HEK293T (cell line): ENCODE measurements at regions not wholly inside any gene's neighbourhood (a gene's known extent, or its start where the extent isn't known, plus 50 kb on each side); places are given as distances from the start of the nearest gene placed in this dataset.

Experiments
- CTCF ChIA-PET: fragments of 350-600 bp; formaldehyde crosslinking; extraction: SDS; loops from one replicate; lab custom pipeline; 2021; ENCODE audit warnings: antibody characterized with exemption, inconsistent platforms; lab: Yijun Ruan, JAX
- POLR2A ChIA-PET: fragments of 350-600 bp; formaldehyde crosslinking; extraction: SDS; loops from one replicate; lab custom pipeline; 2020; ENCODE audit warnings: antibody characterized with exemption, inconsistent platforms; lab: Yijun Ruan, JAX
- DNase-seq: peaks from one replicate; pipeline ENCODE4 v3.0.0; 2012; ENCODE audit warnings: mixed read lengths; ENCODE audit errors: extremely low spot score
- ARNT ChIP-seq: fragments of 450-650 bp; IDR thresholded peaks from 2 replicates; pipeline ENCODE4 v1.6.1; 2017; ENCODE audit warnings: mild to moderate bottlenecking
- BHLHE40 ChIP-seq: fragments of 450-650 bp; IDR thresholded peaks from 2 replicates; pipeline ENCODE4 v1.6.1; 2016; ENCODE audit warnings: mild to moderate bottlenecking, moderate library complexity, borderline replicate concordance
- CTBP1 ChIP-seq: fragments of 450-650 bp; IDR thresholded peaks from 2 replicates; pipeline ENCODE4 v1.6.1; 2016; ENCODE audit warnings: borderline replicate concordance
- ELF4 ChIP-seq: fragments of 450-650 bp; IDR thresholded peaks from 2 replicates; pipeline ENCODE4 v1.6.1; 2017; ENCODE audit warnings: antibody characterized with exemption
- FOXA1 ChIP-seq: fragments of 450-650 bp; IDR thresholded peaks from 2 replicates; pipeline ENCODE4 v1.6.1; 2016; ENCODE audit warnings: mild to moderate bottlenecking
- FOXK2 ChIP-seq: fragments of 450-650 bp; IDR thresholded peaks from 2 replicates; pipeline ENCODE4 v1.6.1; 2016; ENCODE audit warnings: mild to moderate bottlenecking
- FOXM1 ChIP-seq: fragments of 450-650 bp; IDR thresholded peaks from 2 replicates; pipeline ENCODE4 v1.6.1; 2017; ENCODE audit warnings: mild to moderate bottlenecking, borderline replicate concordance
- HDGF ChIP-seq: fragments of 450-650 bp; IDR thresholded peaks from 2 replicates; pipeline ENCODE4 v1.6.1; 2017; ENCODE audit warnings: antibody characterized with exemption, borderline replicate concordance
- L3MBTL2 ChIP-seq: fragments of 450-650 bp; conservative IDR thresholded peaks from 2 replicates; pipeline ENCODE4 v1.6.1; 2016; ENCODE audit warnings: mild to moderate bottlenecking
- LEF1 ChIP-seq: fragments of 450-650 bp; IDR thresholded peaks from 2 replicates; pipeline ENCODE4 v1.6.1; 2017; ENCODE audit warnings: mild to moderate bottlenecking, borderline replicate concordance
- NFRKB ChIP-seq: fragments of 450-650 bp; IDR thresholded peaks from 2 replicates; pipeline ENCODE4 v1.6.1; 2016; ENCODE audit warnings: mild to moderate bottlenecking, moderate library complexity
- SP1 ChIP-seq: fragments of 450-650 bp; IDR thresholded peaks from 2 replicates; pipeline ENCODE4 v1.6.1; 2017
- SUZ12 ChIP-seq: fragments of 450-650 bp; IDR thresholded peaks from 2 replicates; pipeline ENCODE4 v1.6.1; 2016; ENCODE audit warnings: mild to moderate bottlenecking
- TARDBP ChIP-seq: fragments of 450-650 bp; IDR thresholded peaks from 2 replicates; pipeline ENCODE4 v1.6.1; 2016
- ZNF384 ChIP-seq: fragments of 450-650 bp; IDR thresholded peaks from 2 replicates; pipeline ENCODE4 v1.6.1; 2016
- TF ChIP-seq, protein P1 (sequence below): fragments of 450-650 bp; IDR thresholded peaks from 2 replicates; pipeline ENCODE4 v1.6.1; 2016

DNA sequence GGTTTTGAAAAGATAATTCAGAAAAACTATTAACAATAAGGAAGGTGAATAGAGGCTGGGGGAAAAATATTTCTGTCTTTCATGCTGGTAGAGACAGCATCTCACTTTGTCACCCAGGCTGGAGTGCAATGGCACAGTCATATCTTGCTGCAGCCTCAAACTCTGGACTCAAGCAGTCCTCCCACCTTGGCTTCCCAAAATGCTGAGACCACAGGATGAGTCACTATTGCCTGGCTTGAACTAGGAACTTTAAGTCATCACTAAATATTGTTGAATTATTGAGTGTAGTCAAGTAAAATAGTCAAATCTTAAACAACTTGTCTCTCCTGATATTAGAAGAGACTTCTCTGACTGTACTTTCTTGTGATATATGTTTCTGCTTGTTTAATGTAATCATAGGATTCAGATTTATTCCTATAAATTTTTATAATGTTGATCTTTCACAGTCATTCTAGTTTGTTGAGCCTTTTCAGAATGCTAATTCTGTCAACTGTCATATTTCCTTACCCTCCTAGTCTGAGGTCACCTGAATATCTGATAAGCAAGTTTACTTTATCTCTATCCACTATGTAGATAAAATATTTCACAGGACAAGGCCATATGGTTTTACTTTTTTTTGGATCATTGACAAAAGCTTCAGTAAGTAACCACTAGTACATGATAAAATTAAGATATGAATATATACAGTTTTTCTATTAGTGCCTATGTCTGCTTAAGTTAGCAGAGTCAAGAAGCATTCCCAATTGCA lies 1696.5 kb downstream of the MAT2B start:
- CTCF ChIA-PET = no interaction called here
- TF ChIP-seq HDGF = no peak
- no peak for TF ChIP-seq L3MBTL2
- no peak for TF ChIP-seq TARDBP
- TF ChIP-seq SP1 = no peak
- no peak for TF ChIP-seq NFRKB
- no peak for TF ChIP-seq CTBP1
- no peak for TF ChIP-seq ELF4
- TF ChIP-seq ARNT = no peak
- DNase-seq = no peak
- POLR2A ChIA-PET = no interaction called here

DNA sequence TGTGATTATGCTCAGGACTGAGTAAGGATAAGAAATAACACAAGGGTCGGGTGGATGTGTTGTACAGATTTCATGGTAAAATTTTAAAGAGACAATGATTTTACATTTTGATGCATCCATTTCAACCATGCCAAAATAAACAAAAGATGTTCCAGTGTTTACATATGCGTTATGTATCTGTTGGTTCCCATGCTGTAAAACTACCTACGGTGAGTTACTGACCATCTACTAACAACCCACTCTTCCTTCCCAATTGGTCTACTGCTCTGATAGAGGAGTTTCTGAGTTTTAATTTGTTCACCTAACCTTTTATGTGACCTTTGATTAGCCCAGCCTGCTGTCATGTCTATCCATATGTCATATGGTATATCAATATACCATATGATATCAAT lies 1697.1 kb downstream of the MAT2B start:
- CTCF ChIA-PET = no interaction called here
- TF ChIP-seq ELF4 (no peak), CTBP1 (no peak), TARDBP (no peak), LEF1 (no peak), SUZ12 (no peak), FOXK2 (no peak), HDGF (no peak), ZNF384 (no peak), L3MBTL2 (no peak), FOXA1 (no peak), NFRKB (no peak), ARNT (no peak), BHLHE40 (no peak), SP1 (no peak)
- TF ChIP-seq, protein P1, sequence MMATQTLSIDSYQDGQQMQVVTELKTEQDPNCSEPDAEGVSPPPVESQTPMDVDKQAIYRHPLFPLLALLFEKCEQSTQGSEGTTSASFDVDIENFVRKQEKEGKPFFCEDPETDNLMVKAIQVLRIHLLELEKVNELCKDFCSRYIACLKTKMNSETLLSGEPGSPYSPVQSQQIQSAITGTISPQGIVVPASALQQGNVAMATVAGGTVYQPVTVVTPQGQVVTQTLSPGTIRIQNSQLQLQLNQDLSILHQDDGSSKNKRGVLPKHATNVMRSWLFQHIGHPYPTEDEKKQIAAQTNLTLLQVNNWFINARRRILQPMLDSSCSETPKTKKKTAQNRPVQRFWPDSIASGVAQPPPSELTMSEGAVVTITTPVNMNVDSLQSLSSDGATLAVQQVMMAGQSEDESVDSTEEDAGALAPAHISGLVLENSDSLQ = no peak
- POLR2A ChIA-PET = no interaction called here
- no peak for DNase-seq

DNA sequence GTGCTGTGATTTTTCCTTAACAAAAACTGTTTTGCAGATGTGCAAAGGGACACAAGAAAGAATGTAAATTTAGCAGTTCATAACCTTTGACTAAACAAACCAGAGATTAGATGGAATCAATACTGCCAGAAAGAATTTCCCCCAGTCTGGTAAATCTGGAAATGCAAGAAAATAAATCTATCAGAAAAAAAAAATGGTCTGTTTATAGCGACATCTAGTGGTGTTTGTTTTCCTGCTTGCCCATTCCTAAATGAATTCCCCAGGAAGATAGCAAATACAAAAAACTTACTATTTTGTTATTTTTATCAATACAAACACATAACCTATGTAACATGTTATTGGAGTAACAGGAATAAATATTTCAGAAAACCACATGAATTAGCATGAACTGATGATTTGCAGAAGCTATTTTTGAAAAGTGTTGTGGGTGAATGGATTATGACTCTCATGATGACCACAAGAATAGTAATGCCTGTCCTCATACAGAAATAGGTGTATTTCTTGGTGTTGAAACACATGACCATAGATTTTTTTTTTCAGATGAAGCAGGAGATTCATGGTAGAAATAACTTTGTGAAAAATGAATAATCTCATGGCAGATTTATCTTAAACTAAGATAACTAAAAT lies 1703.8 kb downstream of the MAT2B start:
- ChIA-PET POLR2A (no interaction called here), CTCF (no interaction called here)
- peak; percentile 19 for DNase-seq
- TF ChIP-seq ZNF384 (peak; percentile 84), TARDBP (no peak)

DNA sequence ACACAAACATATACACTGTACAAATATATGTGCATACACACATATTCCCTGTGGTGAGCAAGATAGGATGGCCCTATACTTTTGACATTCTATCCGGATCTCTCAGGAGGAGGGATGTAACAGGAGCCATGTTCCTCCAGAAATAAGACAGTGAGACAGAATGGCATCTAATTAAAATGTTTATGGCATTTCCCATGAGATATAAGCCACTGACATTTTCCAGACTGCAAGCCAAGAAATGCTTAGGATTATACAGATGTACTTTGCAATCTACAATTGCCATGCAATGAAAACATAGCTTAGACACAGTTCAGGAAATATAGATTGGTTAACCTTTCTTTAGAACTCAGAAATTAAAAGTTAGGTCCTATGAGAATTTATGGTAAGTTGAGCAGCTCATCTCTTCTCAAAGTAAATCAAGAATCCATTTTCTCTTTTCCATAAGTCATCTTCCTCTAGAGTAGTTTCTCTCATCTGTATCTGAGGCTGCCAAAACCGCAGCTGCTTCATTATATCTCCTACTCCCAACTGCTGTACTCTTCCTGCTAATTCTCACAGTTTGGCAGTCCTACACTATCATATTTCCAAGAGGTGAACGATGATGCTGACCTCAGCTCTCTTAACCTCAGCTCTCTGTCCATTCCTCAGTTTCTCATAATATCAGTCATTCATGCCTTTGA lies 1719.1 kb downstream of the MAT2B start:
- TF ChIP-seq FOXA1 = no peak
- no peak for TF ChIP-seq FOXM1
- TF ChIP-seq, protein P1 = no peak
- TF ChIP-seq TARDBP = no peak
- TF ChIP-seq L3MBTL2 = no peak
- no peak for TF ChIP-seq SP1
- no peak for TF ChIP-seq ZNF384
- TF ChIP-seq SUZ12 = no peak
- no peak for TF ChIP-seq ELF4
- TF ChIP-seq ARNT = no peak
- TF ChIP-seq HDGF = no peak
- no peak for TF ChIP-seq NFRKB
- no peak for TF ChIP-seq LEF1
- no peak for TF ChIP-seq CTBP1
- TF ChIP-seq BHLHE40 = no peak
- no peak for TF ChIP-seq FOXK2
- CTCF ChIA-PET = no interaction called here
- DNase-seq = no peak
- POLR2A ChIA-PET = no interaction called here

DNA sequence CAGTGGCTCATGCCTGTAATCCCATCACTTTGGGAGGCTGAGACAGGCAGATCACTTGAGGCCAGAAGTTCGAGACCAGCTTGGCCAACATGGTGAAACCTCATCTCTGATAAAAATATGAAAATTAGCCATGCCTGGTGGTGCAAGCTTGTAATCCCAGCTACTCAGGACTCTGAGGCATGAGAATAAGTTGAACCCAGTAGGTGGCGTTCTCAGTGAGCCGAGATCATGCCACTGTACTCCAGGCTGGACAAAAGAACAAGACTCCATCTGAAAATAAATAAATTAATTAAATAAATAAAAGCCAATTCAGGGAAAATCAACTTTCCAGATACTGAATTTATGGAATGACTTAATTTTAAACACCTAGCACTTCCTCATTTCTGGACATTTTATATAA lies 1722.1 kb downstream of the MAT2B start:
- no peak for DNase-seq
- TF ChIP-seq, protein P1 = no peak
- TF ChIP-seq ARNT (no peak), ELF4 (no peak), TARDBP (no peak), LEF1 (no peak), SUZ12 (no peak), FOXA1 (no peak), FOXM1 (no peak), BHLHE40 (no peak), L3MBTL2 (no peak), FOXK2 (no peak), HDGF (no peak), SP1 (no peak), NFRKB (no peak), CTBP1 (no peak)
- ChIA-PET CTCF (no interaction called here), POLR2A (no interaction called here)

DNA sequence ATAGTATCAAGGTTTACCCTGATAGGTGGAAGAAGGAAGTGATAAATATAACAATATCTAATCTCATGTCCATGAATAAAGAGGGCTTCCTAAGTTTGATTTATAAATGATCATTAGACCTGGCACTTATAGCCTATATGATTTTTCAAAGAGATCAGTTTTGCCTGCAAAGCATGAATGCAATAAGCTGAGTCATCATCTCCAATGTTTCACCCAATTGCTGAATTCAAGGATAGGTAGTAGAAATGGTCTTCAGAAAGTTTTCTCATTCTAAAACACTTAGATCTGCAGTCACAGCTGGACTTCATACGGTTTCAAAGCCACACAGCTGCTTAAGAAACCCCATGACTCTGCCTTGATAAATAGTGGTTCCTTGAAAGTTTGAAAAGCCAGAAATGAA lies 1722.8 kb downstream of the MAT2B start:
- TF ChIP-seq L3MBTL2 (no peak), FOXK2 (no peak), NFRKB (no peak), TARDBP (no peak), FOXA1 (no peak), FOXM1 (no peak), ZNF384 (no peak), BHLHE40 (no peak), LEF1 (no peak), SP1 (no peak)
- CTCF ChIA-PET = interaction anchor here (0.6 kb wide), 1 partner anchor 12 kb away, joined by 3 read pairs; no protein-coding TSS in a partner anchor
- POLR2A ChIA-PET = no interaction called here
- DNase-seq = no peak
